ENCODE measurements at regions not wholly inside any gene's neighbourhood (a gene's known extent, or its start where the extent isn't known, plus 50 kb on each side); places are given as distances from the start of the nearest gene placed in this dataset.

- no peak for DNase-seq
Observed at GRCh38 chr5:112630246-112631009, 107.3 kb upstream of the APC start.

- peak; percentile 30 for DNase-seq
Observed at GRCh38 chr5:112634166-112634565, 103.5 kb upstream of the APC start.

DNA sequence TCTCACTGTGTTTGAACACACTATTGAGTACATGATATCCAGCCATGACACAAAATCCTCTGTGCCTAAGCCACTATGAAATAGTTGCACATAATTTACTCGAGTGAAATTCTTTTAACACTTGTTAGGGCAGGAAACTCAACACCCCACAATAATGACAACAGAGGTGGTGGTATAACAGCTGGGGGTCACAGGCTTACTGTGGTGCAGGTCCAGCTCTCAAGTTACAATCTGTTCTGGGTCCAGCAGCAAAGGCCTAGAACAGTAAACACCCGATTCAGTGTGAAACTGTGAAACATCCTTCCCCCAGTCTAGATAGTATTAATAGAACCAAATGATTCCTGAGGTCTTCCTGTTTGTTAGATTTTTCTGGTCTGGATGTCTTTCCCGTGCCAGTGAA is 102.9 kb upstream of the APC start:
- no peak for DNase-seq

GRCh38 chr5:112635276-112635675 is 102.4 kb upstream of the APC start:
- peak; percentile 17 for DNase-seq

GRCh38 chr5:112635771-112636731 is 101.6 kb upstream of the APC start:
- peak; percentile 80 for DNase-seq

GRCh38 chr5:112636751-112637150 is 100.9 kb upstream of the APC start:
- peak; percentile 22 for DNase-seq

- DNase-seq: no peak
Observed at GRCh38 chr5:112637343-112637742, 100.3 kb upstream of the APC start.

GRCh38 chr5:112640546-112640945 is 97.1 kb upstream of the APC start:
- DNase-seq: no peak

- no peak for DNase-seq
Observed at GRCh38 chr5:112641515-112642110, 96.1 kb upstream of the APC start.

DNA sequence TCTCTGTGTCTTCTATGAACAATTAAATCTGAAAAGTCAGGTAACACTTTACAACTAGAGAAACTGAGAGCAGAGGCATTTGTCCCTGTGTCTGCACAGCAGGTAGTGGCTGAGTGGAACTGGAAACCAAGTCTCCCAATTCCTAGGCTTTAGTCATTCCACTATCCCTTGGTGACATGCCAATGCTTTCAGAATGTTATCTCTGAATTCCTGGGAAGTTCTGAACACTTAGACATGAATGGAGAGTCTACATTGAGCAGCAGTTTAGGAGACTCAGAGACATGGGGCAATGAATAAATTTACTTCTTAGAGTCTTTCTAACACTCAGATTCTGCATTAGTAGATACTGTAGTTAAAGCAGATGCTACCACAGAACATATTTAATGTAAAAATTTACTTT is 94.8 kb upstream of the APC start:
- DNase-seq: no peak

- no peak for DNase-seq
Observed at GRCh38 chr5:112643339-112643971, 94.2 kb upstream of the APC start.

GRCh38 chr5:112646139-112646936 is 91.3 kb upstream of the APC start:
- peak; percentile 74 for DNase-seq

- no peak for DNase-seq
Observed at GRCh38 chr5:112647428-112647827, 90.3 kb upstream of the APC start.

DNA sequence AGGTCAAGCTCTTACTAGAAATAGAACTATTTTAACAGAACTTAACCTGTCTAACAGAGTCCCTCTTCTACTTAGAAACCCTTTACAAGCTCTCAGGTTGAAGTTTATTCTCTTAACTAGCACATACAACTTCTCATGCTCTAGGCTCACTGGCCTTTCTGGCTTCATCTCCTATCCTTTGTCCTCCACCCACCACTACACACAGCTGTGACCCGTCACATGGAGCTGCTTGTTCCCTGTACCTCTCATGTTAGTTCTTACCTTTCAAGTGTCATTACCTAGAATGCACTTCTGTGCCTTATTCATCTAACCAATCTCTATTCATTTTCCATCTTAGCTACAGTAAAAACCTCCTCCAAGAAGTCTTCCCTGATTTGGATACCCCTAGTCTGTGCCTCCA is 89.4 kb upstream of the APC start:
- DNase-seq: no peak

DNA sequence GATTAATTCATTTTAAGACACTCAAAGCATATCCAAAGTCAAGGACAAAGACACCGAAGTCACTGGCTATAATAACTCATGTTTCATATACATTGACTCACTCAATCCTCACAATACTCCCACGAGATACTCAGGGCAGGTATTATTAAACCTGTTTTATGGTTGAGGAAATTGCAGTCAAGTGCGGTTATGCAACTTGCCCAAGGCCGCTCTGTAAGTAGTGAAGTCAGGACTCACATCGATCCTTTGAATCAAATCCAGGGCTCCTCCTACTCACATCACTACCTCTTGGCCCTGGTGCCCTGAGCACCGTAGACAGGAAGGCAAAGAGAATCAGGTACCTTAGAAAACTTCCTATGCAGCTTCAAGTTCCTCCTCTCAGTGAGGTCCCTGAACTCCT is 87.8 kb upstream of the APC start:
- DNase-seq: no peak

GRCh38 chr5:112653638-112654205 is 84.0 kb upstream of the APC start:
- DNase-seq: no peak

- no peak for DNase-seq
Observed at GRCh38 chr5:112655513-112655912, 82.2 kb upstream of the APC start.

DNA sequence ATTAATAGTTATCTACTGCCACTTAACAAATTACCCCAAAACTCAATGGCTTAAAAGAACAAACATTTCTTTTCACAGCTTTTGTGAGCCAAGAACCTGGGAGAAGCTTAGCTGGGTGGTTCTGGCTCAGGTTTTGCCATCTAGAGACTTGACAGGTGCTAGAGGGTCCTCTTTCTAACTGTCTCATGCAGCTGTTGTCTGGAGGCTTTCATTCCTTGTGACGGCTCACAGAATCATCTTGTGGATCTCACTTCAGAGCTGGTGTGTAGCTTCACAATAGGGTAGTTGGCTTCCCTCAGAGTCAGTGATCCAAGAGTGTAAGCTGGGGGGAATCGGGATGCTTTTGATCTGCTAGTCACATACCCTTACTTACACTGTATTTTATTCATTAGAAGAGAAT is 81.2 kb upstream of the APC start:
- DNase-seq: no peak

DNA sequence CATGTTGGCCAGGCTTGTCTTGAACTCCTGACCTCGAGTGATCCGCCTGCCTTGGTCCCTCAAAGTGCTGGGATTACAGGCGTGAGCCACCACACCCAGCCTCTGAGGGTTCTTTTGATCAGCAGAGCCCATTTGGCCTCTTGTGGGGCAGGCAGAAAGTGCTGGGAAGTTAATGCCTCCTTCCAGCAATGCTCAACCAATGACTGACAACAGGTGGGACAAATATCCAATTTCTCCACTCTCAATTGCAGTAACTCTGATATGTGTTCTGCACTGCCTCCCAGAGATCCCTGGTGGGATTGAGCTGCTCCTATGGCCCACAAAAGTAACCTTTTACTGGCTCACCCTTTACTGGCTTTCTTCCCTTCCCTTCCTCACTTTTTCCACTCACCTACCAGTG is 79.9 kb upstream of the APC start:
- no peak for DNase-seq

- no peak for DNase-seq
Observed at GRCh38 chr5:112660359-112660758, 77.3 kb upstream of the APC start.

DNA sequence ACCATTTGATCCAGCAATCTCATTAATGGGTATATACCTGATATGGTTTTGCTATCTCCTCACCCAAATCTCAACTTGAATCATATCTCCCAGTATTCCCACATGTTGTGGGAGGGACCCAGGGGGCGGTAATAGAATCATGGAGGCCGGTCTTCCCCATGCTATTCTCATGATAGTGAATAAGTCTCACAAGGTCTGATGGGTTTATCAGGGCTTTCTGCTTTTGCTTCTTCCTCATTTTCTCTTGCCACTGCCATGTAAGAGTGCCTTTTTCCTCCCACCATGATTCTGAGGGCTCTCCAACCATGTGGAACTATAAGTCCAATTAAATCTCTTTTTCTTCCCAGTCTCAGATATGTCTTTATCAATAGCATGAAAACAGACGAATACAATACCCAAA is 74.5 kb upstream of the APC start:
- DNase-seq: no peak

DNA sequence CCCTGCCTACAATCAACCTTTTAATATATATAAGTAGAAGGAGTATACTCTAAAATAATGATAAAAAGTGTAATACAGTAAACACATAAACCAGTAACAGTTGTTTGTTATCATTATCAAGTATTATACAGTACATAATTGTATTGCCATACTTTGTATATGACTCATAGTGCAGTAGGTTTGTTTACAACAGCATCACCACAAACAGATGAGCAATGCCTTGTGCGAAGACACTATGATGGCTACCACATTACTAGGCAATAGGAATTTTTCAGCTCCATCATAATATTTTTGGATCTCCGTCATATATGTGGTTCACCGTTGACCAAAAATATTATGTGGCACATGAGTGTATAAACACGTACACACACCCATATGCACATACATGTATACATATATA is 69.7 kb upstream of the APC start:
- no peak for DNase-seq
